Tongue (tissue), 1 donor: ENCODE measurements at regions not wholly inside any gene's neighbourhood (a gene's known extent, or its start where the extent isn't known, plus 50 kb on each side); places are given as distances from the start of the nearest gene placed in this dataset.

Experiments
- DNase-seq: peaks from one replicate; pipeline ENCODE4 v3.0.0-alpha.2; 2015

DNA sequence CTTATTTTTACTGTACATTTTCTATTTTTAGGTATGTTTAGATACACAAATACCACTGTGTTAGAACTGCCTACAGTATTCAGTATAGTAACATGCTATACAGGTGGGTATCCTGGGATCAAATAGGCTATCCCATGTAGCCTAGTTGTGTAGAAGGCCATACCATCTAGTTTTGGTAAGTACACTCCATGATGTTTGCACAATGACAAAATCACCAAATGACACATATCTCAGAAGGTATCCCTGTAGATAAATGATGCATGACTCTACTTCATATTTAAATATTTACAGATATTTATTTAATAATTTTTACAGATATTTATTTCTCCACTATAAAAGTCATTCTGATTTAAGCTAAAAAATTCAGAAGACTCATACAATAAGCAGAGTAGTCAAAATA lies 233.8 kb upstream of the OSR1 start:
- DNase-seq: no peak

DNA sequence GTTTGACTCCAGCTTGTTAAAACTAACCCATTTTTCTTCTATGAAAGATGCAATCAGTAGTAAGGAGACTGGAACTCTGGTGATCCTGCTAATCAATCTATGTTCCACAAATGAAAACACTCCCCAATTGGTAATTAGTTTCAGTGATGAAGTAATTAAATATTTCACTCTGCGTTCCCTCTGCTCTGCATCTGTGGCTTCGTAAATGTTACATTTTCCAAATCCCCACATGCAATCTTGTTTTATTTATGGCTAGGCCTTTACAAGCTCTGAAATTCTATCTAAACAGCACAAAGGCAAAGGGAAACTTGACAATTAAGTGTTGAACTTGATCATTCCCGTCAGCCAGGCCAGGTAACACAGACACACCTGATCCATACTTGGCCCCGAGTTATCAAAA lies 231.4 kb upstream of the OSR1 start:
- no peak for DNase-seq

DNA sequence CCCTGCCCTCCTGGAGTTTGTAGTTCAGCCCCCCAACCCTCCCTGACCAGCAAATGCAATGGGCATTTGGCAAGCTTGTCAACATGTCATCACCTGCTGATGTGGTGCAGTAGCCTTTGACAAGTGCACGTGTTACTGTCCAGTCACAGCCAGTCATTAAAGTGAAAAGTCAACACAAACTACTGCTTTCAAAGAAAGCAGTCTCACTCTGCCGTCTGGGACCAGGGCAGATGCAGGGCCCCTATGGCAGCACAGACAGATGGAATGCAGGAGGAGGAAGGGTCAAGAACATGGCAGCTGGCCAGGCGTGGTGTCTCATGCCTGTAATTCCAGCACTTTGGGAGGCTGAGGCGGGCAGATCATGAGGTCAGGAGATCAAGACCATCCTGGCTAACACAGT lies 222.4 kb upstream of the OSR1 start:
- DNase-seq: no peak

DNA sequence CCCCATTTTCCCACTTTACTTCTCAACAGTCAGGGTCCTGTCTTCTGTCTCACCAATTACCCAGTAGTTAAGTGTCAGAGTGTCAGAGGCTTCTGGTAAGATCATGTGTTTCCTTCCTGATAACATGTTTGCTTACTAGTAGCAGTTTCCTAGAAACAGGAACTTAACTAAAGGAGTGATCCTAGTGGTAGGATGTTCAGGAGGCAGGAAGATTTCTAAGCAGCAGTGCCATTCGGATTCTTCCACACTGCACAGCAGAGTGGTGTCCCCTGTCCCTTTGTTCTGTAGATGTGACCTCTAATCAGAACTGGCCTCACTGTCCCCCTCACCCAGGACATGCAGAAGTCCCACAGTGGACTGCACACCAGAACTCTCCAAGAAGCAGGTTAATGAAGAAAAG lies 221.8 kb upstream of the OSR1 start:
- DNase-seq: no peak

DNA sequence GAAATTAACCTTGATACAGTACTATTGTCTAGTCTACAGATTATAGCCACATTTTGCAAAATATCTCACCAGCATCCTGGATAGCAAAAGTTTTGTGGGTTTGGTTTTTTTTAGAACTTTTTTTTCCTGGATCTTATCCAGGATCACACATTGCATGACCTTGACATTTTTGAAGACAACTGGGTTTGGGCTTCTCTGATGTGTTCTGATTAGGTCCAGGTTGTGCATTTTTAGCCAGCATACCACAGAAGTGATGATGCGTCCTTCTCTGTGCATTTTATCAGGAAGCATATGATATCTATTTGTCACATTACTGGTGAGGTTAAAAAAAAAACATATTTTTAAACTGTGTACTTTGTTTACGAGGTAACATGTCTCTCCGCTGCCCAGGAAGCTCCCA lies 221.0 kb upstream of the OSR1 start:
- no peak for DNase-seq

DNA sequence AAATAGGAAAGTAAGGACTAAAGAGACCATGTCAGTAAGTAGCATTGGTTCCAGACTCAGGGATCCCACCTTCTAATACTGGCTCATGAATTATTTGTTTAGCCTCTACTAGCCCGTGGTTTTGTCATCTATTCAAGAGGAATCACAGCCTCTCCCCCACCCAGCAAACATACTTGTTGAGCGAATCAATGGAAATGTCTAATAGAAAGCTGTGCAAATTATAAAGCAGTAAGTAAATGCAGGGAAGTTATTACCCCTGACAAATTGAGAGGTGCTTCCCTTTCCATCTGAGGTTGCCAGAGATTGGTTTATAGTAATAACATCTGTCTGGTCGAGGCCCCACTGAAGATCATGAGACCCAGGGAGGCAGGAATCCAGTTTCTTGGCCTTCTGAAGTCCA lies 219.3 kb upstream of the OSR1 start:
- no peak for DNase-seq

DNA sequence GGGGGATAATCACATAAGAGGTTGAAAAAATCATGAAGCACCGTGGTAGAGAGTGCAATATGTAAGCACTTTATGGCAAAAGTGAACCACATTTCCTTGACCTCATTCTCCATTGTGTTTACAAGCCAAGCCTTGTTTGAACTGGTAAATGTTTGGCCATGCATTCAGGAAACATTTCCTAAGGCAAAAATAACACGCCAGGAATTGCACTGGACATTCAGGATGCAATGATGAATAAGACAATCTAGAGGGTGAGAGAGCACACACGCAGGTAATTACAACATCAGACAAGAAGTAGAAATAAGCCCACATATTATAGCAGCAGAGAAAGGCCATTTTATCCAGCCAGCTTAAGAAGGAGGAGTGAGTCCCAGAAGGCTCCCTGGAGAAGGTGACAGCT lies 218.0 kb upstream of the OSR1 start:
- DNase-seq: no peak

DNA sequence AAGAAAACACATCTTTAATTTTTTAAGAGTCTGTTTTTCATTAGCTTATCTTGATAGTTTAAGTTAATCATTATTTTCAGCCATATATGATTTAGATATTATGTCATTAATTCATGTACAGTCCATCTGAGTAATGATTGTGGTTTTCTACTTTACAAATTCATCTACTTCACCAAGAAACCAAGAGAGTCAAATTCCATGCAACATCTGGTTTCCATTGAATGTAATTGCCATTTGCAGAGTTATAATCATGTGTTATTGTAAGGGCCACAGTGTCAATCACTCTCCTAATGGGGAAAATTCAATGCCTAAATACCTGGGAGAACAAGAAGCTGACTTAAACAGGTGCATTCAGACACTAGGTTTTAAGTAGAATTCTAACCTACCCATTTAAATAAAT lies 217.2 kb upstream of the OSR1 start:
- no peak for DNase-seq

DNA sequence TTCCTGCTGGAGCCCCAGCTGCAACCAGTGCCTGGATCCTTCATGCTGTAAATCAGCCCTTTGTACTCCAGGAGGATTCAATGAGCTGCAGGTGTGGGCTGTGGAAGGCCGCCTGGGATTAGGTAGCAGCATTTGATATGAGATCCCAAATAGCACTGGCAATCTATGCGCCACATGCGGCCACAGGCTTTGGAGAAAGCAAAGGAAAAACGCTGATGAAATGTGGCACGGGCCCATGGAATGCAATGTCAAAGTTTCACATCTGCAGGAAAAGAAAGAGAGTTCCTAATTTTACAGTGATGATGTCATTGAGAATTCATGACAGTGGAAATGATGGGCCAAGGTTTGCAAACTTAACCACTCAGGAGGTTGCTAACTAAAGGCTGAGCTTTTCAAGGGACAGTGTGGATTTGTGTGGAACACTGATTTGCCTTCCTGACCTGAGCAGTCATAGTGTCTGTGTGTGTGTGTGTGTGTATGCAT lies 216.4 kb upstream of the OSR1 start:
- peak; percentile 92 for DNase-seq

DNA sequence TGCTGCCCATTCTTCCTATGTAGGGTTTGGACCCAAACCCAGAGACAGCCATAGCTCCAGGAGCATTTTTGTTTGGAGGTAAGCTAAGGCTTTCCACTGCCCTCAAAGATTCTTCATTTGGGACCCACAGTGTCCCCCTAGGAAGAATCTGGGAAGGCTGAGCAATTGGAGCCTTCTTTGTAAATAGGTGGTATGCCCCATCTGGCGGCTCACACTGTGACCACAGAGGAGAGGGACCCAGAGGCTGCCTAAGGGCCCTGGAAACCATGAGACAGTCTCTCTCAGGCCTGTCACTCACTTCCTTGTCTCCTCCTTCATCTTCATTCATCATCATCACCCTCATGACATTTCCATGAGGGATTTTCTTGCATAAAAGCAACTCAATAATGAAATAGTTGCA lies 215.4 kb upstream of the OSR1 start:
- no peak for DNase-seq

DNA sequence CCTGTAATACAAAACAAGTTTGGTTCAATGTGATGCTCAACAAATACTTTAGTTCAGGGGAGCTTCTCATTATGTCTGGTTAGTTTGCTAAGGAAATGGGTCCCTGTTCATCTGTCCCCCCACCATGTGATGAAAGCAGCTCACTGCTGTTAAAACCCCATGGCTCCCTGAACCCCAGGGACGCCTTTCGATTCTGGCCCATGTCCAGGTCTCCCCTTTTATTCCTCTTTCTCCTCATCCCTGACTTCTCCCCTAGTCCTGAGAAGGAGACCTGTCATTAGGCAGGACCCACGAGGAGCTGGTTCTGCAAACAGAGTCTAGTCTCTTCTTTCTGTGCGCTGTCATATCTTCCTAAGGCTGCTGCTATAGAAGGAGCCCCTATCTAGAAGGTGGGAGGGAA lies 213.3 kb upstream of the OSR1 start:
- DNase-seq: no peak

DNA sequence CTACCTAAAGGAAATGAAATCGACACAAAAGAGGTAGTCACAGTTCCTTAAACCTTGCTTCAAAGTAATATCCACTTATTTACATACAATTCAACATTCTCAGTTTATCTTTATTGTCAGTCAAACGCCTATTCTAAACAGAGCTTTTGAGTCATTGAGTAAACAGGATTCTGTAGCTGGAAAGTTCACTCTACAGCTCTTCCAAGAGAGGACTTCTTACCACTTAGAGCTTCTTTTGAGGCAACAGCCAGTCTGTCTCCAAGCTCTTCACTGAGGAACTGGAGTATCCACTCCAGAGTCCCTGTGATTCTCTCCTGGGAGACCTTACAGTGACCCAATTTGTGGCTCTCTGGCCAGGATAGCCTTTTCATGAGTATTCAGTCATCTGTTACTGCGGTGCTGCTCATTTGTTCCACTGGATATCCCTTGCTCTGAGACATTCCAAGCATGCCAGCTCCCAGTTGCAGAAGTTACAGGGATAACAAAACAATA lies 210.9 kb upstream of the OSR1 start:
- DNase-seq: no peak

DNA sequence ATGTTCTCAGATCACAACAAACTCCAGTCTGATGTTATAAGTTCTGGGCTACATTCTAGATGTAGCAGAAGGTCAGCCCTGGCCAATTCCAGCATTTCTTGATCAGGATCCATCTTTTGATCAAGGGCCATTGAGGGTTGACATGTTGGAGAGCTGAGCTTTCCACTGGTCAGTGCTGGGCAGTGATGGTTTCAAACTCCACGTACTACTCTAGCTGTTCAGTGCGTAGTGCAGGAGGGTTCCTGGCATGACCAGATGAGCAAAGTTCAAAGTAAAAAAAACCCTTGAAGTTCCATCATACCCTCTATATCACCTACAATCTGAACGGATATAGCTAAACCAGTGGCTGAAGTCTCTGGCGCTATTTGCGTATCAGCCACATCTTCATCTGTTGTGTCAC lies 210.4 kb upstream of the OSR1 start:
- no peak for DNase-seq

DNA sequence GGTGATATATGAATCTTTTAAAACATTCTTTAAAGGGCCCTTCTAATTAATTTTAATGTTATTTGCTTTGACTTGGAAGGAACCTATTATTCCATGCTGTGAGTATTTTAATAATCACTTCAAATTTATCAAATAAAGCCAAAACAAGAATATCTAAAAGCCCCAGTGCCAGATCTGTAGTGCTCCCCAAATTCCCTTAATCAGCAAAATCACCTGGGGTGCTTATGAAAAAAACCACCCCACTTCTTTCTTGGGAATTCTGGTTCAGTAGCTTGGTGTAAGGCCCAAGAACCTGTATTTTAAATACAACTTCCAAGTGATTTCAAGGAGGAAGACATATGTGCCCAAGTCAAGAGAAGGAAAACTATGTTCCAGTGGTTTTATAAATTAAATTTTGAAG lies 202.4 kb upstream of the OSR1 start:
- DNase-seq: no peak

DNA sequence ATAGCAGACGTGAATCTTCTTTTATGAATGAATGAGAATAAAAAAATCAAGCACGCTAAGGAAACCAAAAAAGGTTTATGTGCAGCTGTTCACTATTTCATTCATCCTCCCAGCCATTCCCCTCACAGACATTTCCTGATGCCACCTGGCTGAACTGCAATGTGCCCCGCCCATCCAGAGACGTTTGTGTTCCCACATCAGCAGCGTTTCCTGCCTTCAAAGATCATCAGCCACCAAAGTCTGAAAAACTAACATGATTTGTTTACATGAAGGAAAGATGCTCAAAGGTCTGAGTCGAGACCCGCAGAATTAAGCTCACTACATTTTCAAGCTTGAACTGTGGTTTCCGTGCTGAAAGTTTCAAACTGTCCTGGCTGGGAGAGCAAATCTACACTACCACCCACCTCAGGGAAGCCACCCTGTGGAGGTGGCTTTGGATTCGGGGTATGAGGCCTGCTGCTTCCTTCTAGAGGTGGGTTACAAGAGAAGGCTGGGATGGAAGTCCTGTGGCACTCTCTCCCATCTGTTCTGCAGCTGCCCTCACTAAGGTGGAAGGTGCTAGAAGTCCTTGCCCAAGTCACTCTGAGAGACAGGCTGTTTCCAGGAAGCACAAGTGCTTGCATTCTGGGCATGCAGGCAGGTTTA lies 201.3 kb upstream of the OSR1 start:
- no peak for DNase-seq

DNA sequence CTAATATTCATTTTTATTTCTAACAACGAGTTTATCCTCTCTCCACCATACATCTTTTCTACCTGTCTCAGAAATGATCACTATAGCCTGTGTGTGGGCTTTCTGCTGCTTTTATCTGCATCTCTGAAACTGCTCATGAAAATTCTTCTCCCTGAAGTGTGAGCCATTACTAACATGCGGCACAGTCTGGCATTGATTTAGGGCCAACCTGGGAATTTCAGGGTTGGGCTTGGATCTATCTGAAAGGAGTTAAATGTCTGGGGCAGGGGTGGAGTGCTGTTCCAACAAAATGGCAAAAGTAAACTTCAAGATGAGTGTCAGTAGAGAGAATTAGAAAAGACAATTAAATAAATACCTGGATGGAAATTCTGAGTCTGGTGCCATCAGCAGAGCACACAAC lies 198.2 kb upstream of the OSR1 start:
- no peak for DNase-seq

DNA sequence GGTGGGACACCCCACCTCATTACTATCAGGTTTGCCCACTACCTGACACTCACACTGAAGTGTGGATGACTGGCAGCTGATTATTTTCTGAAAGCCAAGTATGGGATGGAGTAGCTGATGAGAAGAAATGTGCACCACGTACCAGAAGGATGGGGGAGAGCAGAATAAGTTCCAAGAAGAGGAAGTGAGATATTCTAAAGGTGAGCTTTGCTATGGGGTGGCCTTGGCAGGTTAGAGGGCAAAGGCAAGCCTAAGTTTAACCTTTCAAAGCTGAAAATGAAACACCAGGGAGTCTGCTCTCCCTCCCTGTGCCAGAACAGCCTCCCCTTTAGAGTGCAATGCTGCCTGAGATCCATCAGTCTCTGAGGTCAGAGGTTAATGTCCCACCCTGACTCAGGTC lies 196.1 kb upstream of the OSR1 start:
- no peak for DNase-seq

DNA sequence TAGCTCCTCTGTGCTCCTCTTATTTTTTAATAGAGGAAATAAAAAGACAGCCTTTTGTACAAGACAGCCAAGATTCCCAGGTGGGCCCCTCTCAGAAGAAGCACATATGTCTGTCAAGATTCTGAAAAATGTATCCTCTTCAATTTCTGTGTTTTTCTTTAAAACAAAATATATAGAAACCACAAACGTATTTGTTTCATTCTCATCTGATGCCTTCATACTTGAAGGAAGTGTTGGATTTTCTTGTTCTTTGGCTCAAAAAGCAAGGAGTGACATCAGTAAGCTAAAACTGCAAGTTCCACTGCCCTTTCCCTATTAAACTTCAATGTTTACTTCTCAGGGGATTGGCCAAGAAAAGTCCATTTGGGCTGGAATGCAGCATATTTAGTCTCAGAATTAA lies 193.8 kb upstream of the OSR1 start:
- peak; percentile 58 for DNase-seq

DNA sequence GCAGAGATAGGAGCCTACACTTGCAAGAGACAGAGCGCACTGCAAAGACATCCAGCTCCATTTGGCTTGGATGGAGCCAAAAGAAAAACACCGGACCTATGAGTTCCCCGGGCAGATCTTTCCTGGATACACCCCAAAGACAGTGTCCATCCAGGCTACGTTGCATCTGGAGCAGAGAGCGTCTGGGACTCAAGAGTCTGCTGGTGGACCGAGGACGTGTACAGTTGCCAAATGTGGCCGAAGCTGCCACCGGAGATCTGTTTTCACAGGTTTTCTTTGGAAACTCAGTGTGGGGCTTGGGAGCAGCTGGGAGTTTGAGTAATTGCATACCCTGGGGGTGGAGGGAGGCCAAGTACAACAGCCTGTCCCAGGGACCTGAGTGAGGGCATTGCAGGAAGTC lies 192.3 kb upstream of the OSR1 start:
- DNase-seq: no peak

DNA sequence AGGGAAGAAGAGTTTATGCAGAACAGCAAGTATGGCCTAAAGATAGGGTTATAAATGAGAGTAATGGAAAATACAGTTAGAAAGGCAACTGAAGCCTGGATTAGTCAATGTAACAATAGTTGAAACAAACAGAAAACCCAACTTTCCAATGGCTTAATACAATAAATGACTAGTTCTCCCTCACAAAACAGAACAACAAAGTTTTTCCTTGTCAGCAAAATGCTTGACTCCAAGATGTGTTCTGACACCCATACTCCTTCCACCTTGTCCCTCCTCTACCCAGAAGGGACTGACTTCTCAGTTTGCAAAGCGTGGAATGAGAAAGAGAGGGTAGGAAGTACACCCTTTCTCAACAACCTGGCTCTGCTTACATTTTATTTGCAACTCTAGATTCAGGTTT lies 191.4 kb upstream of the OSR1 start:
- DNase-seq: no peak

DNA sequence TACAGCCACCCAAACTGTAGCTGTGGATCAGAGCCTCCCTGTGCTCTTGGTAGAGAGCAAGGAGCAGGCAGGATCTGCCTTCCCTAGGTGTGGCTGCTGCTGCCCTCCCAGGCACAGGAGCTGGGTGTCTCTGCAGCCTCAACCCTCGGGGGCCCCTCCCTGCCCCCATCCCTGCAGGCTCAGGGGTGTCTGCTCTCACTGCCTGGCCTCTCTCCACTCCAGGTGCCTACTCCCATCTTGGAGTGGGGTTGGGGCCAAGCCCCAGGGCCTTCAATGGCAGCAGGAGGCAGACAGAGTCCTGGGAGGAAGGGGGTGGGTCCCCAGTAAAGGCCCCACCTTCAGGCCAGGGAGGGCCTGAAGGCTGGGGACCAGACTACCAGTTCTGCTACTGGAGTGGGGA lies 189.7 kb upstream of the OSR1 start:
- no peak for DNase-seq

DNA sequence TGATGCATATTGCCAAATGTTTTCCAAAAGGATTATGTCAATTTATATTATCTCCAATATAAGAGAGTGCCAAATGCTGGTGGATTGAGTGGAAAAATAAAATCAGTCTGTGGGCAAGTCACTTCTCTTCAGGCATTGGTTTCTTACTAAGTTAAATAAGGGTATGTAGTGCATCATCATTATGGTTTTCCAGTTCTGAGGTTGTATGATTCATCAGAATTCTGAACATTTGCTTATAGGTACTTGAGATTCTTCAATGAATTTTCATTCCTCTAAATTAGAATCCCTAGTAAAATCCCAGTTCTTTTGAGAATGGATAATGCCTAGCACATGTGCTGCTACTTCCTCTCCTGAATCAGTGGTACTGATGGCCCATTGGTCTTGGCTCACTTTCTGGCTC lies 188.9 kb upstream of the OSR1 start:
- DNase-seq: no peak

DNA sequence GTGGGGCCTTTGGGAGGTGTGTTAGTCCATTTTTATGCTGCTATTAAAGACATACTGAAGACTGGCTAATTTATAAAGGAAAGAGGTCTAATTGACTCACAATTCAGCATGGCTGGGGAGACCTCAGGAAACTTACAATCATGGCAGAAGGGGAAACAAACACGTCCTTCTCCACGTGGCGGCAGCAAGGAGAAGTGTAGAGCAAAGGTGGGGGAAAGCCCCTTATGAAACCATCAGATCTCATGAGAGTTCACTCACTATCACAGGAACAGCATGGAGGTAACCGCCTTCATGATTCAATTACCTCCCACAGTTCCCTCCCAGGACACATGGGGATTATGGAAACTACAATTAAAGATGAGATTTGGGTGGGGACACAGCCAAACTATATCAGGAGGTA lies 187.1 kb upstream of the OSR1 start:
- no peak for DNase-seq

DNA sequence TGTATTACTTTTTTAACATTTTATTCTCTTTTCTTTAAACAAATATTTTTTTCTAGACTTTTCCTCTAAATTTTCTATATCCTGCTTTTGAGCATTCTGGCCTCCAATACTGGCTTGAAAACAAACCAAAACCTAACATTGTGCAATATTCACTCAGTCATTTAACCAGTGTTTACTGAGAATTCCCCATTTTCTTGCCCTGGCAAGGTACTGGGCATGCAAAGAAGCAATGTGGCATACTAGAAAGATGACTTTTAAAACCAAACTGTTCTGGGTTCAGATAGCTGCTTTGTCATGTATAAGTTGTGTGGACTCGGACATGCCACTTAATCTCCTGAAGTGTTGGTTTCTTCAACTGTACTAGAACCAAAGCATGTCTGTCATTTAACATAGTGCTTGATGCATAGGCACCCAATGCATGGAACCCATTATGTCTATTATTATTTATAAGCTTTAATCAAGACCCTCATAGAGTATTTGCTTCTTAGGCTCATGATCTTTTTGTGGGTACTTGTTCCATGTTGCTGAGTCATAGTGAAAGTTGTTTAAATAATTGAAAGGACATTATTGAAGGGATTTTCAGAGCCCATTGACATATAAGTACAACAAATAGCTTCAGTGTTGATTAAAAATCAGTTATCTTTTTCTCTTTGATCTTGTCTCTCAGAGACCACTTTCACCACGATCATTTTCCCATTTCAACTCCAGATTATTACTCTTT lies 185.4 kb upstream of the OSR1 start:
- DNase-seq: no peak
